ENCODE measurements at regions not wholly inside any gene's neighbourhood (a gene's known extent, or its start where the extent isn't known, plus 50 kb on each side); places are given as distances from the start of the nearest gene placed in this dataset.

GRCh38 chr5:97547999-97548738 lies 365.1 kb upstream of the RIOK2 start:
- ATAC-seq (no peak), DNase-seq (no peak)
- Histone ChIP-seq H3K36me3 (no peaks in the 10 kb centered on the region), H3K4me1 (no peaks in the 10 kb centered on the region), H3K27ac (no peak overlapping the region), H3K4me3 (no peak overlapping the region), H3K27me3 (no peaks in the 10 kb centered on the region), H3K9me3 (no peaks in the 10 kb centered on the region)
- TF ChIP-seq CTCF (IDR thresholded peaks at IDR 0.05 in 4 of 5, conservative IDR thresholded peaks at IDR 0.05 in 1 of 5): no peak
- no peak for TF ChIP-seq POLR2A (IDR thresholded peaks at IDR 0.05)
- in situ Hi-C loops (cut with MboI; ENCODE audit: low sequenced_read_pairs in 4 of 4) (no loop called here), intact Hi-C loops (cut with DNase I; ENCODE audit: low total_unique reads) (no loop called here)

- TF ChIP-seq CTCF (IDR thresholded peaks at IDR 0.05 in 4 of 5, conservative IDR thresholded peaks at IDR 0.05 in 1 of 5): no peak
- no peak for TF ChIP-seq POLR2A (IDR thresholded peaks at IDR 0.05)
- DNase-seq (no peak), ATAC-seq (no peak)
- in situ Hi-C loops (cut with MboI; ENCODE audit: low sequenced_read_pairs in 4 of 4) (no loop called here), intact Hi-C loops (cut with DNase I; ENCODE audit: low total_unique reads) (no loop called here)
- no peak overlapping the region for H3K4me3 ChIP-seq
- H3K27ac ChIP-seq: no peak overlapping the region
- no peaks in the 10 kb centered on the region for H3K27me3 ChIP-seq
- H3K9me3 ChIP-seq: no peaks in the 10 kb centered on the region
- H3K36me3 ChIP-seq: no peaks in the 10 kb centered on the region
- no peaks in the 10 kb centered on the region for H3K4me1 ChIP-seq
Measured at GRCh38 chr5:97548739-97549080, 365.7 kb upstream of the RIOK2 start.

GRCh38 chr5:97549496-97549895 lies 366.4 kb upstream of the RIOK2 start:
- TF ChIP-seq CTCF (IDR thresholded peaks at IDR 0.05 in 4 of 5, conservative IDR thresholded peaks at IDR 0.05 in 1 of 5) (no peak), POLR2A (IDR thresholded peaks at IDR 0.05) (no peak)
- Histone ChIP-seq H3K4me1 (no peaks in the 10 kb centered on the region), H3K9me3 (no peaks in the 10 kb centered on the region), H3K4me3 (no peak overlapping the region), H3K27ac (no peak overlapping the region), H3K27me3 (no peaks in the 10 kb centered on the region), H3K36me3 (no peaks in the 10 kb centered on the region)
- intact Hi-C loops (cut with DNase I; ENCODE audit: low total_unique reads): no loop called here
- in situ Hi-C loops (cut with MboI; ENCODE audit: low sequenced_read_pairs in 4 of 4): no loop called here
- DNase-seq: no peak
- ATAC-seq: no peak

- no peak overlapping the region for H3K4me3 ChIP-seq
- ATAC-seq (no peak), DNase-seq (no peak)
- H3K27ac ChIP-seq: no peak overlapping the region
- no peaks in the 10 kb centered on the region for H3K27me3 ChIP-seq
- H3K36me3 ChIP-seq: no peaks in the 10 kb centered on the region
- no peaks in the 10 kb centered on the region for H3K4me1 ChIP-seq
- H3K9me3 ChIP-seq: no peaks in the 10 kb centered on the region
- intact Hi-C loops (cut with DNase I; ENCODE audit: low total_unique reads) (no loop called here), in situ Hi-C loops (cut with MboI; ENCODE audit: low sequenced_read_pairs in 4 of 4) (no loop called here)
- TF ChIP-seq POLR2A (IDR thresholded peaks at IDR 0.05) (no peak), CTCF (IDR thresholded peaks at IDR 0.05 in 4 of 5, conservative IDR thresholded peaks at IDR 0.05 in 1 of 5) (no peak)
Measured at GRCh38 chr5:97550164-97550563, 367.1 kb upstream of the RIOK2 start.

GRCh38 chr5:97550818-97551217 lies 367.8 kb upstream of the RIOK2 start:
- Histone ChIP-seq H3K27me3 (no peaks in the 10 kb centered on the region), H3K4me3 (no peak overlapping the region), H3K4me1 (no peaks in the 10 kb centered on the region), H3K9me3 (no peaks in the 10 kb centered on the region), H3K27ac (no peak overlapping the region), H3K36me3 (no peaks in the 10 kb centered on the region)
- intact Hi-C loops (cut with DNase I; ENCODE audit: low total_unique reads) (no loop called here), in situ Hi-C loops (cut with MboI; ENCODE audit: low sequenced_read_pairs in 4 of 4) (no loop called here)
- DNase-seq (no peak), ATAC-seq (no peak)
- no peak for TF ChIP-seq CTCF (IDR thresholded peaks at IDR 0.05 in 4 of 5, conservative IDR thresholded peaks at IDR 0.05 in 1 of 5)
- TF ChIP-seq POLR2A (IDR thresholded peaks at IDR 0.05): no peak

All from gastrocnemius medialis (tissue), 4 donors.